Endothelial cell of umbilical vein (primary cell): ENCODE measurements at regions not wholly inside any gene's neighbourhood (a gene's known extent, or its start where the extent isn't known, plus 50 kb on each side); places are given as distances from the start of the nearest gene placed in this dataset.

Experiments
- BruUV-seq: library from RNA; stranded (reverse); fragments of 400-500 nt; replicated peaks from 2 replicates; lab custom pipeline; 2021; lab: Mats Ljungman, UMichigan
- CTCF ChIA-PET: fragments of 300-600, 350-600 bp; sonication (Branson Sonifier 250); formaldehyde crosslinking; loops from one replicate; lab custom pipeline; 2021; ENCODE audit warnings: antibody characterized with exemption, inconsistent platforms; lab: Charles Lee
- POLR2A ChIA-PET: fragments of 300-600, 350-600 bp; sonication (Branson Sonifier 250); formaldehyde crosslinking; loops from one replicate; lab custom pipeline; 2021; ENCODE audit warnings: antibody characterized with exemption, inconsistent platforms; lab: Charles Lee
- DNase-seq: peaks from one replicate; pipeline ENCODE4 v3.0.0-alpha.2; 2011; ENCODE audit warnings: low read depth, low spot score
- FAIRE-seq: peaks from 2 replicates; lab custom pipeline; 2011; peaks lifted over from hg19 to GRCh38; lab: Jason Lieb, UNC
- H2AFZ ChIP-seq: 2 replicates; pipeline ENCODE4 v1.6.0; 2012; ENCODE audit warnings: low read depth, low read length, control low read depth, inconsistent platforms
- H3K27ac ChIP-seq: 2 replicates; pipeline ENCODE4 v1.5.1; 2011; ENCODE audit warnings: low read depth, mild to moderate bottlenecking, control low read depth, low read length, moderate library complexity; ENCODE audit not compliant: insufficient read depth
- H3K27me3 ChIP-seq, 2 experiments: 2 replicates each; pipeline versions ENCODE4 v1.6.0 to v1.6.1; 2011; ENCODE audit warnings: low read length in 2 of 2, mixed read lengths in 1 of 2; ENCODE audit not compliant: control insufficient read depth in 2 of 2, insufficient read depth in 2 of 2
- H3K36me3 ChIP-seq, 2 experiments: 2 replicates in 1 of 2; 3 replicates in 1 of 2; pipeline ENCODE4 v1.5.1; 2011; ENCODE audit warnings: low read length in 2 of 2, mild to moderate bottlenecking in 1 of 2, moderate library complexity in 1 of 2; ENCODE audit not compliant: control insufficient read depth in 2 of 2, insufficient read depth in 2 of 2; ENCODE audit errors: extremely low read depth in 1 of 2
- H3K4me1 ChIP-seq: 3 replicates; pipeline ENCODE4 v1.5.1; 2011; ENCODE audit warnings: mild to moderate bottlenecking, low read length; ENCODE audit not compliant: control insufficient read depth, insufficient read depth; ENCODE audit errors: extremely low read depth
- H3K4me2 ChIP-seq: 2 replicates; pipeline ENCODE4 v1.6.1; 2011; ENCODE audit warnings: low read length, control low read depth, mixed read lengths; ENCODE audit not compliant: insufficient read depth
- H3K4me3 ChIP-seq, 3 experiments: fragments of 200-600 bp in 1 of 3; sonication (generic), shearing (Covaris generic) in 1 of 3; replicated peaks in 1 of 3; 2 replicates each; pipeline ENCODE4 v1.5.1; 2011 to 2016; ENCODE audit warnings: control low read depth in 3 of 3, low read length in 3 of 3, mild to moderate bottlenecking in 2 of 3, inconsistent platforms in 1 of 3, low read depth in 1 of 3, moderate library complexity in 1 of 3; ENCODE audit not compliant: insufficient read depth in 1 of 3
- H3K79me2 ChIP-seq: 2 replicates; pipeline ENCODE4 v1.6.0; 2012; ENCODE audit warnings: low read length, inconsistent platforms; ENCODE audit not compliant: control insufficient read depth, insufficient read depth
- H3K9ac ChIP-seq: replicated peaks from 2 replicates; pipeline ENCODE3; 2011; ENCODE audit warnings: low read length, control low read depth; ENCODE audit not compliant: insufficient read depth; ENCODE audit errors: extremely low read depth
- H3K9me1 ChIP-seq: replicated peaks from 3 replicates; pipeline ENCODE4 v1.6.0; 2011; ENCODE audit warnings: mild to moderate bottlenecking, low read length; ENCODE audit not compliant: control insufficient read depth, insufficient read depth; ENCODE audit errors: extremely low read depth
- H3K9me3 ChIP-seq: replicated peaks from 2 replicates; pipeline ENCODE4 v1.5.1; 2012; ENCODE audit warnings: low read length, inconsistent platforms; ENCODE audit not compliant: control insufficient read depth, insufficient read depth
- H4K20me1 ChIP-seq: replicated peaks from 2 replicates; pipeline ENCODE3; 2011; ENCODE audit warnings: mild to moderate bottlenecking, low read length; ENCODE audit not compliant: control insufficient read depth, insufficient read depth; ENCODE audit errors: extremely low read depth
- EZH2 ChIP-seq: IDR thresholded peaks from 2 replicates; pipeline ENCODE4 v1.6.1; 2012; ENCODE audit warnings: borderline replicate concordance, low read depth, mild to moderate bottlenecking, moderate library complexity, low read length, inconsistent platforms; ENCODE audit not compliant: severe bottlenecking
- FOS ChIP-seq: IDR thresholded peaks from 2 replicates; pipeline ENCODE4 v1.6.1; 2011; ENCODE audit warnings: mild to moderate bottlenecking, low read length, moderate library complexity, borderline replicate concordance; ENCODE audit not compliant: insufficient read depth
- GATA2 ChIP-seq: IDR thresholded peaks from 2 replicates; pipeline ENCODE4 v1.7.0; 2011; ENCODE audit warnings: low read depth, mild to moderate bottlenecking, moderate library complexity, mixed read lengths, low read length; ENCODE audit not compliant: insufficient read length, insufficient read depth
- JUN ChIP-seq: IDR thresholded peaks from 2 replicates; pipeline ENCODE4 v1.6.1; 2011; ENCODE audit warnings: borderline replicate concordance, low read depth; ENCODE audit not compliant: insufficient read length, insufficient read depth
- MYC ChIP-seq: IDR thresholded peaks from one replicate; pipeline ENCODE4 v1.6.1; 2011; ENCODE audit warnings: mild to moderate bottlenecking, low read depth, low read length
- POLR2A ChIP-seq: IDR thresholded peaks from 2 replicates; pipeline ENCODE4 v1.6.1; 2012; ENCODE audit warnings: low read depth, mild to moderate bottlenecking, control low read depth, low read length
- POLR2AphosphoS5 ChIP-seq: IDR thresholded peaks from 2 replicates; pipeline ENCODE4 v1.6.1; 2012; ENCODE audit warnings: low read depth, mild to moderate bottlenecking, control low read depth, low read length, moderate library complexity; ENCODE audit not compliant: insufficient read depth
- dilution Hi-C: fragments of 300-500 bp; cut with MboI; formaldehyde crosslinking; loops from one replicate; pipeline ENCODE4 v1.15.0; 2019; ENCODE audit warnings: low sequenced_read_pairs; ENCODE audit not compliant: extremely low pct_ligation_motif_present
- intact Hi-C: fragments of 100-400 bp; cut with micrococcal nuclease; formaldehyde crosslinking; loops from one replicate; pipeline ENCODE4 v1.10.0; 2022
- TF ChIP-seq, protein P1 (sequence below): IDR thresholded peaks from 2 replicates; pipeline ENCODE4 v1.6.1; 2011; ENCODE audit not compliant: insufficient read depth, insufficient read length
- TF ChIP-seq, protein P2 (sequence below), 2 donors: IDR thresholded peaks; 1 replicate in 1 of 2; 2 replicates in 1 of 2; pipeline ENCODE4 v1.5.1; 2011; ENCODE audit warnings: low read length in 2 of 2, mild to moderate bottlenecking in 2 of 2, moderate library complexity in 2 of 2, control low read depth in 1 of 2, inconsistent platforms in 1 of 2, low read depth in 1 of 2; ENCODE audit not compliant: insufficient read depth in 1 of 2; ENCODE audit errors: extremely low read depth in 1 of 2

DNA sequence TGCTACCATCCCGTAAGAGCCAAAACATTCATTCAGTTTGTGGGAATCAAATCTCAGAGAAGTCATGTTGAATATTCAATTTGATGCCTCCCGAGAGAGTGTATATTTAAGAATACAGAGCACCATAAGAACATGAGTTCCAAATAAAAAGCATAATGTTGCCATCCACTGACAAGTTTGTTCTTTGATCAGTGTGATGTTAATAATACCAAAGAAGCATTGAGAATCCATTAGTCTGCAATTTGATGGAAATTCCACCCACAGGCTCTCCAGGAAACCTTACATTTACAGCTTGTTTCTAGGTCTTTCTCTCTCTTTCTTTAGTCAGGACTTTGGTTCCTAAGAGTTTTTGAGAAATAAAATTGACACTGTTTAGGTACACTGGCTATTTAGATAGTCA, 200.6 kb upstream of the SFRP2 start:
- no peak for TF ChIP-seq POLR2AphosphoS5
- TF ChIP-seq, protein P1, sequence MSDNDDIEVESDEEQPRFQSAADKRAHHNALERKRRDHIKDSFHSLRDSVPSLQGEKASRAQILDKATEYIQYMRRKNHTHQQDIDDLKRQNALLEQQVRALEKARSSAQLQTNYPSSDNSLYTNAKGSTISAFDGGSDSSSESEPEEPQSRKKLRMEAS: no peak
- TF ChIP-seq MYC: no peak
- Histone ChIP-seq H3K4me3 (no peak overlapping the region), H3K9me1 (no peaks in the 10 kb centered on the region), H3K79me2 (no peaks in the 10 kb centered on the region), H3K4me1 (no peaks in the 10 kb centered on the region), H3K4me2 (no peak overlapping the region), H2AFZ (no peak overlapping the region), H3K27ac (no peak overlapping the region), H3K9me3 (peaks cover 3% of the 10 kb centered on the region), H3K27me3 (no peaks in the 10 kb centered on the region), H3K36me3 (no peaks in the 10 kb centered on the region), H3K9ac (no peak overlapping the region), H4K20me1 (no peaks in the 10 kb centered on the region)
- ChIA-PET POLR2A (no interaction called here), CTCF (no interaction called here)
- intact Hi-C loops (no loop called here), dilution Hi-C loops (no loop called here)
- BruUV-seq: no TSS peak
- no peak for FAIRE-seq
- DNase-seq: no peak

DNA sequence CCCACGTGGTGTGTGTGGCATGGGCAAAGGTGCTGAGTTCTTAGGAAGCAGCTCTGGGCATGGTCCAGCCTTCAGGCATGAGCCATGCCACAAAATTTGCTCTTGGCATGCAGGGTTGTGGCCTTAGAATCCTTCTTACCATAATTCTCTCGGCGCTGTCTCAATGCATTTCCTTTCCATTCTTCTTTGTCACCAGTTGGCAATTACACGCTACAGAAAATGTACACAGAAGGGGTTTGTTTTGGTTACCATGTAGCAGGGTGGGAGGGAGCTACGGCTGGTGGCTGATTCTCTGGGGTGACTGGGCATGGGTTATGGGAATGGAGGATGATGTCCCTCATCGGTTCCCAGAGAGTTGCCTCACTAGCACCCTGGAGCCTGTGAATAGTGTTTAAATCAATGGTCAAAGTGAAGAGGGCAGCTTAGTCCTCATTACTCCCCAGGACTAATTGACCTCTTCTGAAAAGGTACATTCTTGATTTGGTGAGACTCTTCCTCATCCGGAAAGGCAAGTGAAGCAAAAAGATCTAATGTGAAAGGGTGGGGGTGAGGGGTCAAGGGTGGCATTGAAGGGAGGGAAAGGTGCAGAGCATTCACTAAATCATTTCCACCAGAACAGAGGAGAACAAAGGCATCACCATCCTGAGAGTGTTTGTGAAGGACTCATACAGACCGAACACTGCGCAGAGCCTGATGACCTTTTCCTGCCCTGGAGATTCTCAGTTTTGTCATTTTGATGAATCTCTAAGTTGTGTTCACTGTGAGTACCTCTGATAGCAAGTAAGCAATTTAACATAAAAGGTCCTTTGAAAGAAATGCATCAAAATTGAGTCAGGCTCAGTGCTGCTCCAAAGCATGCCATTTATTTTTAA, 199.8 kb upstream of the SFRP2 start:
- Histone ChIP-seq H3K9me3 (peaks cover 3% of the 10 kb centered on the region), H3K4me2 (no peak overlapping the region), H3K27me3 (no peaks in the 10 kb centered on the region), H3K27ac (no peak overlapping the region), H3K79me2 (no peaks in the 10 kb centered on the region), H3K4me1 (no peaks in the 10 kb centered on the region), H3K9me1 (no peaks in the 10 kb centered on the region), H2AFZ (no peak overlapping the region), H3K36me3 (no peaks in the 10 kb centered on the region), H3K4me3 (no peak overlapping the region), H3K9ac (no peak overlapping the region), H4K20me1 (no peaks in the 10 kb centered on the region)
- TF ChIP-seq, protein P1: no peak
- TF ChIP-seq MYC (no peak), GATA2 (no peak), JUN (no peak), POLR2A (no peak), POLR2AphosphoS5 (no peak), FOS (no peak), EZH2 (no peak)
- TF ChIP-seq, protein P2, sequence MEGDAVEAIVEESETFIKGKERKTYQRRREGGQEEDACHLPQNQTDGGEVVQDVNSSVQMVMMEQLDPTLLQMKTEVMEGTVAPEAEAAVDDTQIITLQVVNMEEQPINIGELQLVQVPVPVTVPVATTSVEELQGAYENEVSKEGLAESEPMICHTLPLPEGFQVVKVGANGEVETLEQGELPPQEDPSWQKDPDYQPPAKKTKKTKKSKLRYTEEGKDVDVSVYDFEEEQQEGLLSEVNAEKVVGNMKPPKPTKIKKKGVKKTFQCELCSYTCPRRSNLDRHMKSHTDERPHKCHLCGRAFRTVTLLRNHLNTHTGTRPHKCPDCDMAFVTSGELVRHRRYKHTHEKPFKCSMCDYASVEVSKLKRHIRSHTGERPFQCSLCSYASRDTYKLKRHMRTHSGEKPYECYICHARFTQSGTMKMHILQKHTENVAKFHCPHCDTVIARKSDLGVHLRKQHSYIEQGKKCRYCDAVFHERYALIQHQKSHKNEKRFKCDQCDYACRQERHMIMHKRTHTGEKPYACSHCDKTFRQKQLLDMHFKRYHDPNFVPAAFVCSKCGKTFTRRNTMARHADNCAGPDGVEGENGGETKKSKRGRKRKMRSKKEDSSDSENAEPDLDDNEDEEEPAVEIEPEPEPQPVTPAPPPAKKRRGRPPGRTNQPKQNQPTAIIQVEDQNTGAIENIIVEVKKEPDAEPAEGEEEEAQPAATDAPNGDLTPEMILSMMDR (IDR thresholded peaks at IDR 0.05; ENCODE audit: extremely low read depth in 1 of 2, insufficient read depth in 1 of 2, low read depth in 1 of 2, low read length in 2 of 2): no peak
- BruUV-seq: no TSS peak
- ChIA-PET CTCF (no interaction called here), POLR2A (no interaction called here)
- FAIRE-seq (no peak), DNase-seq (no peak)
- dilution Hi-C loops: no loop called here
- intact Hi-C loops: no loop called here
